DMS53 (cell line): ENCODE measurements at regions not wholly inside any gene's neighbourhood (a gene's known extent, or its start where the extent isn't known, plus 50 kb on each side); places are given as distances from the start of the nearest gene placed in this dataset.
"Not testable (repeated sequence)": the region's sequence is repeated elsewhere in the genome, so short reads cannot be mapped to it uniquely, and the experiment has no call there.

Source experiments
- DNase-seq: peaks from one replicate; lab custom pipeline; 2025; lab: John Stamatoyannopoulos, UW

GRCh38 chr14:106268013-106268727 is 741.8 kb downstream of the TMEM121 start:
- peak; percentile 18 for DNase-seq

GRCh38 chr14:106269029-106269428 is 742.6 kb downstream of the TMEM121 start:
- no peak for DNase-seq

GRCh38 chr14:106269451-106270204 is 743.2 kb downstream of the TMEM121 start:
- DNase-seq, result no peak

GRCh38 chr14:106270476-106271121 is 744.2 kb downstream of the TMEM121 start:
- DNase-seq, result not testable (repeated sequence)

GRCh38 chr14:106276326-106277267 is 750.2 kb downstream of the TMEM121 start:
- no peak for DNase-seq

- peak; percentile 2 for DNase-seq
These were observed 751.1 kb downstream of the TMEM121 start for GRCh38 chr14:106277503-106277902.

GRCh38 chr14:106280876-106281275 is 754.5 kb downstream of the TMEM121 start:
- DNase-seq, result no peak

GRCh38 chr14:106286697-106287290 is 760.4 kb downstream of the TMEM121 start:
- peak; percentile 31 for DNase-seq

- no peak for DNase-seq
These were observed 761.1 kb downstream of the TMEM121 start for GRCh38 chr14:106287506-106287905.

- no peak for DNase-seq
These were observed 765.2 kb downstream of the TMEM121 start for GRCh38 chr14:106291626-106292025.

- no peak for DNase-seq
These were observed 767.9 kb downstream of the TMEM121 start for GRCh38 chr14:106294324-106294723.

- DNase-seq, result not testable (repeated sequence)
These were observed 774.6 kb downstream of the TMEM121 start for GRCh38 chr14:106300951-106301510.

- not testable (repeated sequence) for DNase-seq
These were observed 775.2 kb downstream of the TMEM121 start for GRCh38 chr14:106301609-106302008.

- DNase-seq, result no peak
These were observed 776.3 kb downstream of the TMEM121 start for GRCh38 chr14:106302661-106303060.

- DNase-seq, result no peak
These were observed 777.9 kb downstream of the TMEM121 start for GRCh38 chr14:106304271-106304670.

GRCh38 chr14:106308839-106309389 is 782.5 kb downstream of the TMEM121 start:
- peak; percentile 72 for DNase-seq

- DNase-seq, result no peak
These were observed 783.0 kb downstream of the TMEM121 start for GRCh38 chr14:106309423-106309822.

- DNase-seq, result no peak
These were observed 789.1 kb downstream of the TMEM121 start for GRCh38 chr14:106315436-106315835.

- DNase-seq, result no peak
These were observed 791.2 kb downstream of the TMEM121 start for GRCh38 chr14:106317593-106317992.

- DNase-seq, result no peak
These were observed 792.3 kb downstream of the TMEM121 start for GRCh38 chr14:106318700-106319099.

- peak; percentile 60 for DNase-seq
These were observed 797.6 kb downstream of the TMEM121 start for GRCh38 chr14:106323970-106324369.
